Small intestine (tissue), 7 donors: ENCODE measurements at regions not wholly inside any gene's neighbourhood (a gene's known extent, or its start where the extent isn't known, plus 50 kb on each side); places are given as distances from the start of the nearest gene placed in this dataset.
"Not testable (repeated sequence)": the region's sequence is repeated elsewhere in the genome, so short reads cannot be mapped to it uniquely, and the experiment has no call there.

ENCODE experiments used
- DNase-seq, 2 donors: peaks; one replicate each; pipeline versions ENCODE4 v3.0.0 to v3.0.0-alpha.2; 2013
- FAIRE-seq: peaks from 2 replicates; lab custom pipeline; 2012; peaks lifted over from hg19 to GRCh38; lab: Jason Lieb, UNC
- H3K27ac ChIP-seq, 3 donors: one replicate each; pipeline ENCODE4 v1.5.1; 2013; ENCODE audit warnings: low read length in 2 of 3, mild to moderate bottlenecking in 2 of 3, control low read depth in 1 of 3, inconsistent platforms in 1 of 3, low read depth in 1 of 3, moderate library complexity in 1 of 3
- H3K27me3 ChIP-seq, 3 donors: one replicate each; pipeline ENCODE4 v1.6.1; 2013; ENCODE audit warnings: low read length in 3 of 3, inconsistent platforms in 1 of 3; ENCODE audit not compliant: control insufficient read depth in 3 of 3, insufficient read depth in 3 of 3
- H3K36me3 ChIP-seq, 3 donors: one replicate each; pipeline ENCODE4 v1.6.1; 2013; ENCODE audit warnings: low read length in 3 of 3, inconsistent platforms in 1 of 3, low read depth in 1 of 3, mild to moderate bottlenecking in 1 of 3, moderate library complexity in 1 of 3; ENCODE audit not compliant: control insufficient read depth in 3 of 3, insufficient read depth in 2 of 3
- H3K4me1 ChIP-seq, 3 donors: one replicate each; pipeline ENCODE4 v1.6.1; 2013; ENCODE audit warnings: low read length in 2 of 3, inconsistent platforms in 1 of 3, low read depth in 1 of 3, mild to moderate bottlenecking in 1 of 3, moderate library complexity in 1 of 3; ENCODE audit not compliant: control insufficient read depth in 3 of 3, insufficient read depth in 2 of 3
- H3K4me3 ChIP-seq, 3 donors: one replicate each; pipeline ENCODE4 v1.5.1; 2013; ENCODE audit warnings: low read length in 3 of 3, control low read depth in 1 of 3, inconsistent platforms in 1 of 3, low read depth in 1 of 3, mild to moderate bottlenecking in 1 of 3, moderate library complexity in 1 of 3
- H3K9me3 ChIP-seq, 2 donors: one replicate each; pipeline ENCODE4 v1.6.1; 2013; ENCODE audit warnings: low read depth in 1 of 2, low read length in 1 of 2; ENCODE audit not compliant: control insufficient read depth in 2 of 2, insufficient read depth in 1 of 2
- WGBS, 3 donors: extraction: QIAGEN DNeasy Blood & Tissue Kit; methylation state at CpG; one replicate each; pipeline ENCODE4 v1.1.7; 2013; 5-methylcytosine and 5-hydroxymethylcytosine counted together
- donor health status: healthy with polysubstance abuse.
- donor health status: control.
- donor health status: control.
- donor health status: Bipolar disorder and iron deficiency.
- donor health status: healthy.

- not testable (repeated sequence) for H3K9me3 ChIP-seq, H3K27ac ChIP-seq, H3K36me3 ChIP-seq, H3K27me3 ChIP-seq, FAIRE-seq, DNase-seq, H3K4me3 ChIP-seq, H3K4me1 ChIP-seq
These were observed 236.2 kb downstream of the LIPI start for GRCh38 chr21:13974582-13974981.

GRCh38 chr21:13969853-13970252, 240.9 kb downstream of the LIPI start:
- not testable (repeated sequence) for H3K27ac ChIP-seq, H3K4me3 ChIP-seq, H3K4me1 ChIP-seq, DNase-seq, H3K36me3 ChIP-seq, H3K27me3 ChIP-seq, FAIRE-seq, H3K9me3 ChIP-seq
- WGBS, 3 donors = 79 to 94% (median 91%) methylated on average over 3 of the region's 3 CpGs

GRCh38 chr21:13969002-13969401, 241.8 kb downstream of the LIPI start:
- FAIRE-seq, H3K27me3 ChIP-seq, H3K36me3 ChIP-seq, DNase-seq, H3K4me3 ChIP-seq, H3K9me3 ChIP-seq, H3K27ac ChIP-seq, H3K4me1 ChIP-seq: not testable (repeated sequence)
- 53 to 77% (median 64%) methylated on average over 2 of the region's 2 CpGs for WGBS, 3 donors

- 79 to 88% (median 88%) methylated on average over 3 of the region's 3 CpGs for WGBS, 3 donors
- H3K27me3 ChIP-seq, H3K36me3 ChIP-seq, H3K27ac ChIP-seq, H3K9me3 ChIP-seq, H3K4me1 ChIP-seq, DNase-seq, FAIRE-seq, H3K4me3 ChIP-seq: not testable (repeated sequence)
These were observed 247.5 kb downstream of the LIPI start for GRCh38 chr21:13963259-13963658.

- Histone ChIP-seq H3K36me3 (no peaks in the 10 kb centered on the region), H3K4me3 (no peak overlapping the region), H3K4me1 (no peaks in the 10 kb centered on the region), H3K27ac (no peak overlapping the region), H3K9me3 (peaks cover 0 to 11% of the 10 kb centered on the region in 2 donors), H3K27me3 (no peaks in the 10 kb centered on the region)
- FAIRE-seq = no peak
- DNase-seq = no peak
- 91 to 95% (median 92%) methylated on average over 21 of the region's 21 CpGs for WGBS, 3 donors
These were observed 273.5 kb downstream of the LIPI start for GRCh38 chr21:13937236-13937635.

- not testable (repeated sequence) for H3K27me3 ChIP-seq, H3K4me1 ChIP-seq, H3K27ac ChIP-seq, H3K36me3 ChIP-seq, H3K4me3 ChIP-seq, DNase-seq, FAIRE-seq
- 94 to 97% (median 94%) methylated on average over 38 of the region's 38 CpGs for WGBS, 3 donors
- H3K9me3 ChIP-seq = peaks cover 0 to 11% of the 10 kb centered on the region in 2 donors
These were observed 274.5 kb downstream of the LIPI start for GRCh38 chr21:13936033-13936937.

- not testable (repeated sequence) for H3K4me1 ChIP-seq, FAIRE-seq, H3K36me3 ChIP-seq, H3K27ac ChIP-seq, H3K27me3 ChIP-seq, DNase-seq, H3K4me3 ChIP-seq
- 93 to 96% (median 95%) methylated on average over 19 to 26 of the region's 26 CpGs for whole genome bisulfite sequencing, 3 donors
- peaks cover 0 to 11% of the 10 kb centered on the region in 2 donors for H3K9me3 ChIP-seq
These were observed 275.2 kb downstream of the LIPI start for GRCh38 chr21:13935396-13936032.

GRCh38 chr21:13934887-13935342, 275.8 kb downstream of the LIPI start:
- H3K36me3 ChIP-seq, DNase-seq, H3K4me3 ChIP-seq, H3K27me3 ChIP-seq, FAIRE-seq, H3K4me1 ChIP-seq, H3K27ac ChIP-seq: not testable (repeated sequence)
- peaks cover 0 to 11% of the 10 kb centered on the region in 2 donors for H3K9me3 ChIP-seq
- WGBS, 3 donors = 93 to 96% (median 94%) methylated on average over 21 to 23 of the region's 23 CpGs
